KOPT-K1 (cell line): ENCODE measurements at regions not wholly inside any gene's neighbourhood (a gene's known extent, or its start where the extent isn't known, plus 50 kb on each side); places are given as distances from the start of the nearest gene placed in this dataset.

Experiments used
- H3K27ac ChIP-seq: fragments of 200-600 bp; sonication (generic); 2 replicates; pipeline ENCODE4 v1.5.1; 2016; ENCODE audit warnings: antibody characterized with exemption, mild to moderate bottlenecking, low read depth, low read length; ENCODE audit not compliant: poor library complexity, severe bottlenecking
- H3K36me3 ChIP-seq: fragments of 200-600 bp; sonication (generic); 2 replicates; pipeline ENCODE4 v1.5.1; 2017; ENCODE audit warnings: antibody characterized with exemption, mild to moderate bottlenecking, low read length, moderate library complexity; ENCODE audit not compliant: insufficient read depth
- H3K9me3 ChIP-seq: fragments of 200-600 bp; sonication (generic); 2 replicates; pipeline ENCODE4 v1.5.1; 2017; ENCODE audit warnings: antibody characterized with exemption, low read length, mild to moderate bottlenecking; ENCODE audit not compliant: insufficient read depth, poor library complexity, severe bottlenecking

DNA sequence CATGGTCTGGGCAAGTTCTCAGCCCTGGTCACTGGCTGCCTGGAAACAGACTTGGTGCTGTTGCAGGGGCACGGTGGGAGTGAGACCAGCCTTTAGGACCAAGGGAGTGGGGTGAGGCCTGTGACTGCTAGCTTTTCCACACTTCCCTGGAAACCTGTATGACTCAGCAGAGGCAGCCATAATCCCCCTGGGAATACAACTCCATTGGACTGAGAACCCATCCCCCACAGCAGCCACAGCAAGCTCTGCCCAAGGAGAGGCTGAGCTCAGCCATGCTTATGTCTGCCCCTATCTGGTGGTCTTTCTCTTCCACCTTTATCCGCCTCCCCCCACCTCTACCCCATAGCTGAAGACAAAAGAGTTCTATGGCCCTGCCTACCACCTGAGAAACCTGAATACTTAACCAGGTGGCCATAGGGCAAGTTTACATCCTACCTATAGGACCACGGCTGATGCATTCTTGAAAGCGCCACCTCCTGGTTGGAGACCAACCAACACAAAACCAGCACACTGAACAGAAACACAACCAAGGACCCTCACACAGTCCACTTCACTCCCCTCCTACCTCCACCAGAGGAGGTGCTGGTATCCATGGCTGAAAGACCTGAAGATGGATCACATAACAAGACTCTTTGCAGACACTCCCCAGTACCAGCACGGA lies 816.2 kb upstream of the SOX9 start:
- Histone ChIP-seq H3K9me3 (peaks cover 4% of the 10 kb centered on the region), H3K27ac (no peak overlapping the region), H3K36me3 (no peaks in the 10 kb centered on the region)

DNA sequence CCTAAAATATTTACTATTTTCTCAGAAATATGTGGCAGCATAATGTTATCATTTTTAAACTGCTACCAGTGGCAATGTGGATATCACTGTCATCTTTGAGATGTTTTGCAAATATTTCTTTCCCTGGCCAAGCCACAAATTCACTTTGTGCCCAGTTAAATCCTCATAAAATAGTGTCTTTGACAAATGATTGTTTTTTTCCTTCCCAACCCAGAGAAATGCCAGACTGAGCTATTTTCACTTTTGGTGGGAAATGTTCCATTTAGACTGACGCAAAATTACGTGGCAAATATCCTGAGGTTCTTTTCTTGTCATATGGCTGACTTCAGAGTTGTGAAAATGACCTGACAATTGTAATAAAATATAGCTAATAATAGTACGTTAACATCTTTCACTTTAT lies 807.0 kb upstream of the SOX9 start:
- no peaks in the 10 kb centered on the region for H3K9me3 ChIP-seq
- no peak overlapping the region for H3K27ac ChIP-seq
- H3K36me3 ChIP-seq: no peaks in the 10 kb centered on the region

DNA sequence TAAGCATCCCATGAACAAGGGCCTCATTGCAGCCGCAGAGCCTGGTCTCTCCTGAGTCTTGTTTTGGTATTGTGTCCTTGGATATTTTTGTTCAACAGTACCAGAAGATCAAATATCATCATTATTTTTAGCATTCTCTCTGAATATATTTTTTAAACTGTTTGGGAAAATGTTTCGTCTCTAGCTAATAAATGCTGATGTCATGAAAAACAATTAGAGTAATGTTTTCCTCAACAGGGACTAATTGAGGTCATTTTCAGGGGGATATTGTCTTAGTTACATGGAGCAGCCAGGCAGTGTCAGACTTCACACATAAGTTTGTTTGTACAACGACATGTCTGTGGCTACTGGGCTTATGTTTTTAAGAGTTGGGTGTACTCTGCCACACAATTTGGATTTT lies 805.3 kb upstream of the SOX9 start:
- H3K9me3 ChIP-seq: no peaks in the 10 kb centered on the region
- H3K27ac ChIP-seq: no peak overlapping the region
- no peaks in the 10 kb centered on the region for H3K36me3 ChIP-seq

DNA sequence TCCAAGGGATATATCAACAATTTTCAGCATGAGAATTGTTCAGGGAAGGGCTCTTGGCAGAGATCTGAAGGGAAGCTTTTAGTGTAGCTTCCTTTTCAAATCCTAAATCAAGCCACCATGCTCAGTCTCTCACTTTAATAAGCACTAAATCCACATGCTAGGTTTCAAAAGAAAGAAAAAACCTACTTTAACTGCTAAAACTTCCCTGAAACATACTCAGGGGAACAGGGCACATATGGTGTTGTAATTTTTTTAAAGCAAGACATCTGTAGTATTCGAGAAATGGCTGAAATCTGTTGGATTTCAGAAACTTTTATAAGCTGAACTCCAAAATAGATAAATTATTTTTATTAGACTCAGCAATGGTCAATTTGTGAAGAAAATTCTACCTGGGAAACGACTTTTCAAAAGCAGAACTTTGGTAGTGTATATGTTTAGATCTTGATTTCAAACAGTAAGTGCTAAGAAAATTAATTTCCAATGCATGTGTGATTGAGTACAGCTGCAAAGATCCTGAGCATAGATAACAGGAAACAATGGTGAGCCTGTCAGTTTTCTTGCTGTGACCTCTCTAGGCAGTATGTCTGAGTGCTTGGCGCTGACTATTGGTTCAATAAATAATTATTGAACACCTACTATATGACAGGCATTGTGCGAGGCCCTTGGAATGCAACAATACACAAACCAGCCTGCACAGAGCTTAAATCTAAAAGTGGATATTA lies 804.5 kb upstream of the SOX9 start:
- Histone ChIP-seq H3K27ac (no peak overlapping the region), H3K9me3 (no peaks in the 10 kb centered on the region), H3K36me3 (no peaks in the 10 kb centered on the region)

DNA sequence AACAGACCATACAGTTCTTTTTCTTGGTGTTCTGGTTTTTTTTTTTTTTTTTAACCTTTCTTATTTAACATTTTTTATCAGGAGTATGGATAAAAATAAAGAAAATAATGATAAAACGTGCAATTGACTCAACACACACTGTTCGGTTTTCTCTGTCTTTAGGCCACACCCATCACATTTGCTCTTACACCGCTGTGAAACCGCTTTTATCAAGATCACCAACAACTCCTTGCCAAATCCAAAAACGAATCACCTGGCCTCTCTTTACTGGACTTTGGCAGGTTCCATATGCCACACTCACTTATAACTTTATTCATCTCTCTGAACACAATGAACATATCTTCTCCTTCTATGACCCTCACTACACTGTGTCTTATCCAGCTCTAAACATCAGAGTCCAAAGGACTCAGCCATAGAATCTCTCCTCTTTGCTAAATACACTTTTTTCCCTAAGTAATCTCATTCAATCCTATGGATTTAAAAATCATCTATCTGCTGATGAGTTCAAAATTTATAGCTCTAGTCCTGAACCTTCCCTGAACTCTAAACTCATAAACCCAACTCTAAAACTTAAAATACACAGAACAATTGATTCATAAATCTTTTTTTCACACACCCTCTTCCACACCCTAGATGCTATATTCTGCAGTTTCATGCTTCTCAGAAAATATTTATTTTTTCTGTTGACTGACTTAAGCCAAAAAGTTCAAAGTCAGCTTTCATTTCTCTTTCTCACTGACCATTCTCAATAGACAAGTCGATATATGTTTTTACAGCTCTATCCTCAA lies 800.6 kb upstream of the SOX9 start:
- H3K27ac ChIP-seq: no peak overlapping the region
- no peaks in the 10 kb centered on the region for H3K36me3 ChIP-seq
- H3K9me3 ChIP-seq: no peaks in the 10 kb centered on the region

DNA sequence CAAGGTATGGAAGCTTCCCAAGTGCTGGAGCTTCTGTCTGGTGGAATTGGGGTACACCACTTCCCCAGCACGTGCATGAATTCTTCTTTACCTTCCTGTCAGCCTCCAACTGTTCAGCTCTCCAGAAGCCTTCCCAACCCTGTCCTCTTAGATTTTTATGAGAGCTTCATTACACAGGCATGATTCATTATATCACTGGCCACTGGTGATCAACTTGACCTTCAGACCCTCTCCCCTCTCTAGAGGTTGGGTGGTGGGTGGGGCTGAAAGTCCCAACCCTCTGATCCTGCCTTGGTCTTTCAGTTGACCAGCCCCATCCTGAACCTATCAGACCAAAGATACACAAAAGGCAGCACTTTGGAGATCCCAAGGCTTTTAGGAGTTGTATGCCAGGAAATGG lies 795.7 kb upstream of the SOX9 start:
- no peaks in the 10 kb centered on the region for H3K9me3 ChIP-seq
- no peaks in the 10 kb centered on the region for H3K36me3 ChIP-seq
- no peak overlapping the region for H3K27ac ChIP-seq

DNA sequence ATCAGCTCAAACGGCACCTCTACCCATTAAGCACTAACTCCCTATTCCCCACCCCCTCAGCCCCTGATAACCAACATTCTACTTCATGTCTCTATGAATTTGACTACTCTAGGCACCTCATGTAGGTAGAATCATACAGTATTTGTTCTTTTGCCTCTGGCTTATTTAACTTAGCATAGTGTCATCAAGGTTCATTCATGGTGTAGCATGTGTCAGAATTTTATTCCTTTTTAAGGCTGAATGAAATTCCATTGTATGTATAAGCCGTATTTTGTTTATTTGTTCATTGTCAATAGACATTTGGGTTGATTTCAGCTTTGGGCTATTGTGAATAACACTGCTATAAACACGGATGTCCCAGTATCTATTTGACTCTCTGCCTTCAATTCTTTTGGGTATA lies 794.9 kb upstream of the SOX9 start:
- H3K27ac ChIP-seq: no peak overlapping the region
- H3K9me3 ChIP-seq: no peaks in the 10 kb centered on the region
- H3K36me3 ChIP-seq: no peaks in the 10 kb centered on the region

DNA sequence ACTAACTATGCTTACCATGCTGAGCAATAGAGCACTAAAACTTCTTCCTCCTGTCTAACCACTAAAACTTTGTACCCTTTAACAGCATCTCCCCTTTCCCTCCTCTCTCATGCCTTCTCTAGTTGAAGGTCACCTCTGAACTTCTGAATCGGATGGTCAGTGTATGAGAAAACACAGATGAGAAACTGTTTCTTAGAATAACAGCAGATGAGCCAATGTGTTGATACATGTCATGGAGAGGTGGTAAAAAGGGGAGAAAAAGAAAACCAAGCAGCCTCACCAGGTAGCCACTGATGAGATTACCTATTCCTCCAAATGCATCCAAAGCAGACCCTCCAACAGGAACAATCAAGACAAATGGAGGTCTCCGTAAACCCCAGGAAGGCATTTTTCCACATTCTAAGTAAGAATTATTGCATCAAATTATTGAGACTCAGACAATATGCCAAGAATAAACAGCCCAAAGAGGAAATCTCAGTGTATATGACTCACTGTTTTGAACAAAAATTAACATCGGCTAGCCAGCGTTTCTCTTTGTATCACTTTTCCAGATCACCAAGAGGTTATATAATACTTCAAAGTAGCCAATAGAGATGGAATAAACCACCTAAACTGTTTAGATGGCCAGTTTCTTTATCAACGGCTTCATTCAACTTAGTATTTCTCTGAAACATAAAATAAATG lies 793.3 kb upstream of the SOX9 start:
- Histone ChIP-seq H3K27ac (no peak overlapping the region), H3K36me3 (no peaks in the 10 kb centered on the region)

DNA sequence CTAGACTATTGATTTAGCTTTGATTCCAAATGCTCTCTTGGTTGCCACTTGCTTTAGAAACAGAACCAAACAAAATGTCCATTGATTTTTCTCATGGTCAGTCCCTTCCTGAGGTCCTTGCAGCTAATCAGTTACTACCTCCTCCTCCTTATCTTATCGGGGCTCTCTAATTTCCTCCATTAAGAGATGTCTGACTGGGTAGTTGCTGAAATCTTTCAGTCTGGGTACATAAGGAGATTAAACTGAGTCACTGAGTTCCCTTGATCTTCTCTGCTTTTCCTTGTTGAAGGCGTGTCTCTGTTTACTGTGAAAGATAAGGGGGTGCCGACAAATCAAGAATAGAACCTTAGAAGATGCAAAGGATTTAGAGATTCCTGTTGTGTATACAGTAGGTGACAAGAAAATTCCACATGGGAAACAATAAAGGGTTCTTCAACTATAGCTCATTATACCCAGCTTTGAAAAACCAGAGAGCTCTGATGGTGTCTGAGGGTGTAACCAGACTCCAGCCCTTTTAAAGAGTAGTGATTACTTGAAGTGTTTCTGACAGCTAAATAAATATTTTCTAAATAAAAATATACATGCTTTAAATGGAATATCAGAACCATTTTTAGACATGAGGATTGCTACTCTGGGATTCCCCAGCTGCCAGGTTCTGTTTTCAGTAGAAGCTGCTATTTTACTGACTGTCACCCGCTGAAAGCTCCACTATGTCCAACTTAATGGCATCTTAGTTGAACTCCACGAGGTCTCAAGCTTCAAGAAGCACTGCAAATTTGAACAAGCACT lies 791.3 kb upstream of the SOX9 start:
- Histone ChIP-seq H3K36me3 (no peaks in the 10 kb centered on the region), H3K9me3 (no peaks in the 10 kb centered on the region), H3K27ac (no peak overlapping the region)

More for the DNA sequence above, 793.3 kb upstream of the SOX9 start:
- no peaks in the 10 kb centered on the region for H3K9me3 ChIP-seq

DNA sequence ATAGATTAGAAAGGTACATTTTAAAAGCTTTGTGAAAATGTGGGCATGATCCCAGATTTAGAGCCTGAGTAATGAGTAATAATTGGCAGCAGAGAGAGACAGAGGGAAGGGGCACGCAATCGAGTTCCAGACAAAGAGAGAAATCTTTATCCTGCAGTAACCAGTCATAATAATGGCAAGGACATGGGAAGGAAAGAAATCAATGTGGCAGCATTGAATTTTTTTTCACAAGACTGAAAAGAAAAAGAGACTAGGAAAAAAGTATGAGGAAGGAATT lies 790.8 kb upstream of the SOX9 start:
- Histone ChIP-seq H3K36me3 (no peaks in the 10 kb centered on the region), H3K9me3 (no peaks in the 10 kb centered on the region), H3K27ac (no peak overlapping the region)

DNA sequence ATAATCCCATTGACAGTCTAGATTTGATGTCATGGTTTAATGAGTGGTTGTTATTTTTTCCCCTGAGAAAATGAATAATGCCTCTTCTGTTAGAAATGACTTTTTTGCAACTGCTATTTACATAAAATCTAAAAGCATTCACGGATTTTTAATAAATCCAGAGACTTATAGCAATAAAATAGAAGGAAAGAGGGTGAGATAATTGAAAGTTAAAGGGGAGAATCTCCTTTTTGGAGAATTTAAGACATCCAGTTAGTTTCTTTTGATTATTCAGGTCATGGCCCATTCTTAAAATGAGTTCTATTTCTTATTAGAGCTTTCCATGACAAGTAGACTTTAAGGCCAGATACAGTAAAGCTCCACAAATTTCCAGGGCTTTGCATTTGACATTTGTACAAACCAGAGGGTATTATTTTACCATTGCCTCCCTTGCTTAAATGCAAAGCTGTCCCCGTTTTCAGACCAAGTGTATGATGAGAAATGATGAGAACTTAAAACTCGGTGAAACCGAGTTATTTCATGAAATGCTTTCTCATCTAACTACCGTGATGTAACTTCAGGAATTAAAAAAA lies 789.0 kb upstream of the SOX9 start:
- H3K9me3 ChIP-seq: no peaks in the 10 kb centered on the region
- no peaks in the 10 kb centered on the region for H3K36me3 ChIP-seq
- no peak overlapping the region for H3K27ac ChIP-seq

DNA sequence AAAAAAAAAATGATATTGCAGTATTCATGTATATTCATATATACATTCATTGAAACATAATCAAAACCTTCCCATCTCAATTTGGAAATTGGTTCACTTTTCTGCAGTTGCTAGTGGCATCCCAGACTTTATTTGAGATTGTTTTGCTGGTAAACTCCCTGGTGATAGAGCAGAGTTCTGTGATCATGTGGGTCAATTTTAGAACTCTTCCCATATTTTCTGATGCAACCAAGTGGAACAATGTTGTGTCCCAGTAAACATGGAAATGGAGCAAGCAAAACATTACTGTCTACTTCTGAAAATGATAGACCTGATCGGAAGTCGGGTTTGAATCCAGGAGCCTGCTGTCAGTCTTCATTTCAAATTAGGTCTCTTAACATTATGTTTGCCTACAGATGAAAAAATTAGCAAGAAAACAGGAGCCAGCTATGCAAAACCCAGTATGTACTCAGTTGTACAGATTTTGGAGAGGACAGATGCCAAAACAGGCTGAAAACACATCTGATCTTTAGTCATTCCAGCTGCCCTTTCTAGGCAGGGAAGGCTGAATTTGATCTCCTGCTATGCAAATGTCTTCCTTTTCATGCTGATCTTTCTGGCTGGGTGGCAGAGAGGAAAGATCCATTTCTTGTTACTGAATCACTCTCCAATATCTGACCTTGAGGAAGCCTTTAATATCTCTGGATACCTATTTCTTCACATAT lies 786.6 kb upstream of the SOX9 start:
- Histone ChIP-seq H3K9me3 (no peaks in the 10 kb centered on the region), H3K27ac (no peak overlapping the region), H3K36me3 (no peaks in the 10 kb centered on the region)

DNA sequence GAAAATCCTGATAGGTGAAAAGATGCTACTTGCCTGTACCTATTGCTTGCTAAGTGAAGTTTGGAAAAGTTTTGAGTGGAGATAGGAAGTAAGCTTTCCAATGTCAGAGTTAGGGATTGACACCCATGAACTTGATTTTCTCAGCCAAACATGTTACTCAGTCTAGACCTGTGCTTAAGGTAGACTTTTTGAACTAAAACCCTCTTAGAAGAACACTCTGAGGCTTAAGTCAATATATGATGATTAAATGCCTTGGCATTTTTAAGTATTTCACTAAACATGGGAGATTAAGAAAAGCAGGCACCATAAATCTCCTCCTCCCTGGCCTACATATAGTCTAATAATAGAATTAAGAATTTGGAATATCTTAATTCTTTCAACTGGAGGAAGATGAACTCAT lies 785.6 kb upstream of the SOX9 start:
- no peak overlapping the region for H3K27ac ChIP-seq
- no peaks in the 10 kb centered on the region for H3K36me3 ChIP-seq
- no peaks in the 10 kb centered on the region for H3K9me3 ChIP-seq

DNA sequence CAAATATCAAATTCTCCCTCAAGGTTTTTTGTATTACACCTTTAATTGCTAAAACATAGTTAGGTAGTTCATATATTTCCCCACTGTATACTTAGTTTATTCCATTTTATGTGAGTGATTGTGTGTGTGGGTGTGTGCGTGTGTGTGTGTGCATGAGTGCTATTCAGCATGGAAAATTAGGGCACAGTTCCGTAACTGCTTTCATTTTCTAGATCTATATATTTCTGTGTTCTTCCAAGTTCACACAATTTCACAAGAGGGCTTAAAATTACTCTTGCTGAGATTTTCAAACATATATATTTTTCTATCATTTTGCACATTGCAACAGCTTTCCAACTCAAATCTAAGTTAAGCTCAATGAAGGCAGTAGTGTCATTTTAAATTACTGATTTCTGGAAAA lies 782.9 kb upstream of the SOX9 start:
- Histone ChIP-seq H3K36me3 (no peaks in the 10 kb centered on the region), H3K9me3 (no peaks in the 10 kb centered on the region), H3K27ac (no peak overlapping the region)
